RPMI7951 (cell line): ENCODE measurements at regions not wholly inside any gene's neighbourhood (a gene's known extent, or its start where the extent isn't known, plus 50 kb on each side); places are given as distances from the start of the nearest gene placed in this dataset.
"Not testable (repeated sequence)": the region's sequence is repeated elsewhere in the genome, so short reads cannot be mapped to it uniquely, and the experiment has no call there.

Source experiments
- DNase-seq: peaks from one replicate; pipeline ENCODE4 v3.0.0-alpha.2; 2012; ENCODE audit warnings: low read depth

- DNase-seq = no peak
Observed at GRCh38 chr18:60319129-60319528, 53.4 kb downstream of the MC4R start.

- no peak for DNase-seq
Observed at GRCh38 chr18:60311676-60312360, 60.8 kb downstream of the MC4R start.

DNA sequence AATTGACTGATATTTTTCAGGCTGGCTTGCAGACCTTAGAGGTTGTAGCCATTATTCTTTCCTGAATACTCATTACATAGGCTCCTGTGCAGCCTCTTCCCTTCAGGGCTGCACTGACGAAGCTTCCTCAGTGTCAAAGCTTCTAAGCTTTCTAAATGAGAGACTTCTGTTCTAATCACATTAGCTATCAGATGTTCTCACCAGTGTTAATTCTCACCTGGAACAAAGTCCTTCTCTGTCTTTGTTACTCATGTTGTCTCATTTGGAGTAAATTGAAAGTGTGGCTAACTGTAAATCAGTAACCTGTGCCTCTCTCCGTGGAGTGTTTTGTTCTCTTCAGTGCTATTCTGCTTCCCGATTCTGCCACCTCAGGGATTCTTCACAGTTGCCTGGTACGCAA lies 76.9 kb downstream of the MC4R start:
- no peak for DNase-seq

DNA sequence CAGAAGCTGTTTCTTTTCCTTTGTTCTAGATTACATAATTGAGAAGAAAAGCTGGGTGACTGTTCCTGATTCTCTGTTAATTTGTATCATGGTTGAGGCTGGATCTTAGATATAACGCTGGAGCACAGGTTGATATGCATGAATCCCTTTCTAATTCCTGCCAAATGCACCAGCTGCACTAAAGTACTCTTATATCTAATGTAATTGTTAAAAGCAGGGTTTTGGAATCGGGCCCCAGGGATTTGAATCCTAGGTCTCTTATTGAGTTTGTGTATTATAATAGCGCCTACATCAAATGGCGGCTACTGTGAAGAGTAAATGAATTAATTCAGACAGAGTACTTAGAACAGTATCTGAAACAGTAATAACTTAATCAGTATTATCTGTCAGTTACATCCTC lies 80.4 kb downstream of the MC4R start:
- no peak for DNase-seq

DNA sequence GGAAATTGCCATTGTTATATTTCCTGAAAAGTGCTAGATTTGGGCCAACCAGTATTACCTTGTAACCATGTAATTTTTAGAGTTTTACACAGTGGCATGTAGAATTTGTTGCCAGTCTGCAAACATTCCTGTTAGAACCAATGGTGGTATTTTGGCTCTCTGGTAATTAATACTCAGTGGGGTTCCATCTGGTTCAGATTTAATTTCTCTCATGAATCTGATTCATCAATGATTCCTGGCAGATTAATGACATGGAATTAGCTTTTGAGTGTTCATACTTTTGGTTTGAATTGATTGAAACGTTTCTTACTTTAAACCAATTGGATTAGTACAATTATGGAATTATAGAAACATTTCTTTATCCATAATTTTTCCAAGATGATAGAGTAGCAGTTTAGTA lies 93.2 kb downstream of the MC4R start:
- no peak for DNase-seq

GRCh38 chr18:60277855-60278480 lies 94.6 kb downstream of the MC4R start:
- no peak for DNase-seq

- DNase-seq = no peak
Observed at GRCh38 chr18:60267391-60268058, 105.0 kb downstream of the MC4R start.

- no peak for DNase-seq
Observed at GRCh38 chr18:60266558-60266957, 106.0 kb downstream of the MC4R start.

GRCh38 chr18:60259052-60259681 lies 113.4 kb downstream of the MC4R start:
- DNase-seq = peak; percentile 40

DNA sequence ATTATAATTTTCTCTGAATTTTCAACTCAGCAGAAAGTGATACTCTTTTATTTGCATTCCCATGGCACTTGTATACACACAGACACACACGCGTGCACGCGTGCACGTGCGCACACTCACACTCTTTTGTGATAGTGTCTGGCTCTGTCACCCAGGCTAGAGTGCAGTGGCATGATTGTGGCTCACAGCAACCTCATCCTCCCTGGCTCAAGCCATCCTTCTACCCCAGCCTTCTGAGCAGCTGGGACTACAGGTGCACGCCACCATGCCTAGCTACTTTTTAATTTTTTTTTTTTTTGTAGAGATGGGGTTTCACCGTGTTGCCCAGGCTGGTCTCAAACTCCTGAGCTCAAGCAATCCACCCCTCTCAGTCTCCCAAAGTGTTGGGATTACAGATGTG lies 123.2 kb downstream of the MC4R start:
- no peak for DNase-seq

DNA sequence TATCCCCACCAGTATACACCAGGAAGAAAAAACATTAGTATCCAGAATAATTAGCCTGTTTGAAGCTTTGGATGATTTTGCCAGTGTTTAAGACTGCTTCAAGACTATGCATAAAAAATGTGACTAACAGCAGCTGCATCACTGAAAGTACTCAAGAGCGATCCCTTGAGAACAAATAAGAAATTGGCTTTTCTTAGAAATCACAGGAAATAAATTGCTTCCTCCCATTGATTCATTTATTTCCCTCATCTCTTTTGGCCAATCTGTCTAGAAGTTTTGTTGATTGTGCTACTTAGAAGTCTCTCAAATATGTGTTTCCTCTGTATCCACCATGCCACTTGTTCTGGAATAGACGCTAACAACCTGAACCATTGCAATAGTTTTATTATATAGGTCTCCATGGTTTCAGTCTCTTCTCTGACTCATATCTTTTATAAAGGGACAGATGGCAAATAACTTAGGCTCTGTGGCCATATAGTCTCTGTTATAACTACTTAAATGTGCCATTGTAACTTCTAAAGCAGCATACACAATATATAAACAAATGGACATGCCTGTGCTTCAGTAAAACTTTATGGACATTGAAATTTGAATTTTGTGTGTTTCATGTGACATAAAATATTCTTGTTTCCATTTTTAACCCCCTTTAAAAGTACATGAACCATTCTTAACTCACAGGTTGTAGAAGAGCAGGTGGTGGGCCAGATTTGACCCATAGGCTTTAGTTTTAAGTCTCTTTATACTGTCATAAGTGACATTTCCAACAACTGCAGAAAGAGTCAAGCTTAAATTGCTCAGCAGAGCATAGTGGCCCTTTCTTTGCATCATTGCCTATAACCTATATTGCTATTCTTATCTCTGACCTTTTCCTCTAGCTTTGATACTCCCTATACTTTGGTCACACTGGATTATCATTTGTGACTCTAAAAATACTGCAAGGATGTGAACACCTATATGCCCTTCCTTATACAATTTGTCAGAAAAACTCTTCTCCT lies 123.9 kb downstream of the MC4R start:
- no peak for DNase-seq

GRCh38 chr18:60247103-60247502 lies 125.5 kb downstream of the MC4R start:
- DNase-seq = no peak

DNA sequence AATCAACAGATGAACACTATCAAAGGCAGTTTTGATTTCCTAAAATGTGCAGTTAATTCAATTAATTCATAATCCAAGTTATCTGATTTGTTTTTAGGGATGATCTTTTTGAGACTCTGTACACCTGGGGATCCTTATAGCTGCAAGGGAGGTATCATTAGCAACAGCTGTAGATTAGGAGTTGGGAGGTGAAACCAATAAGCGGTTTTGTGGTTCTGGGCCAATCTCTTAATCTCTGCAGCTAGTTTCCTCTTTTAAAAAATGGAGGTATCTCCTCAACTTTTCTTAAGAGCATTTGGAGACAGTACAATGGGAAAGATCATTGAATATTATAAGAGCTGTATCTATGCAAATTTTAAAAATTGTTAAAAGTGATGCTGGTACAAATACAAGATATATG lies 126.0 kb downstream of the MC4R start:
- no peak for DNase-seq

DNA sequence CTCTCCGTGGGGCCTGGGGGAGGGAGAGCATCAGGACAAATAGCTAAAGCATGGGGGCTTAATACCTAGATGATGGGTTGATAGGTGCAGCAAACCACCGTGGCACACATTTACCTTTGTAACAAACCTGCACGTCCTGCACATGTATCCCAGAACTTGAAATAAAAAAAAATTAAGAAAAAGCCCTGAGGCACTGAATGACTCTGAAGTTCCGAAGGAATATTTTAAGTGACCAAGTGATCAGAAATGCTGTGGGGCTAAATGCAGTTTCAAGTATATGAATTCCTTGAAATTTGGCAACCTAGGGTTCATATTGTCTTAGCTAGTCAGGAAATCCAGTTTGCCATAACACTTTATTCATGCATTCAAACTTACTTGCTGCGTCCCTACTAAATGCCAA lies 127.5 kb downstream of the MC4R start:
- no peak for DNase-seq

DNA sequence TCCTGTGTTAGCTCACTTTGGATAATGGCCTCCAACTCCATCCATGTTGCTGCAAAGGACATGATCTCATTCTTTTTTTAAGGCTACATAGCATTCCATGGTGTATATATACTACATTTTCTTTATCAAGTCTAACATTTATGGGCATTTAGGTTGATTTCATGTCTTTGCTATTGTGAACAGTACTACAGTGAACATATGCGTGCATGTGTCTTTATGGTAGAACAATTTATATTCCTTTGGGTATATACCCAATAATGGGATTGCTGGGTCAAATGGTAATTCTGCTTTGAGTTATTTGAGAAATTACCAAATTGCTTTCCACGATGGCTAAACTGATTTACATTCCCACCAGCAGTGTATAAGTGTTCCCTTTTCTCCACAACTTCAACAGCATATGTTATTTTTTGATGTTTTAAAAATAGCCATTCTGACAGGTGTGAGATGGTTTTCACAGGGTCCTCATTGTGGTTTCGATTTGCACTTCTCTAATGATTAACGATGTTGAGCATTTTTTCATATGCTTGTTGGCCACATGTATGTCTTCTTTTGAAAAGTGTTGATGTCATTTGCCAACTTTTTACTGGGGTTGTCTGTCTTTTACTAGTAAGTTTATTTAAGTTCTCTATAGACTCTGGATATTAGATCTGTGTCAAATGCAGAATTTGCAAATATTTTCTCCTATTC lies 133.4 kb downstream of the MC4R start:
- not testable (repeated sequence) for DNase-seq

DNA sequence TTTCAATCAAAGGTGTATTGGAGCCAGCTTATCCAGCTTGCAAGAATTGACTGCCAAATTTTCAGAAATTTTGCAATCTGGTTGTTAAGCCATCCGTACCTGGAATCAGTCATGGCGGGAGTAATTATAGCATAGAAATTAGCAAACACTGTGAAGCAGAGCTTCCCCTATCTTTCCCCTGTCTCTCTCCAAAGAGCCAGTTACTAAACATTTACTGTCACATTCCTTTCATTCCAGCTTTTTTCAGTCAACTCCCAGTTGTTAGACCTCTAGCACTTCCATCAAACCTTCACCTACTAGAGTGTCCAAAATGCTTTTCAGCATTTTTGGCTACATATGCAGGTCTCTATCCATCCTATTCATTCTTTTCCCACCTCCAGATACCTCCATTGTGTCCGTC lies 137.4 kb downstream of the MC4R start:
- no peak for DNase-seq

DNA sequence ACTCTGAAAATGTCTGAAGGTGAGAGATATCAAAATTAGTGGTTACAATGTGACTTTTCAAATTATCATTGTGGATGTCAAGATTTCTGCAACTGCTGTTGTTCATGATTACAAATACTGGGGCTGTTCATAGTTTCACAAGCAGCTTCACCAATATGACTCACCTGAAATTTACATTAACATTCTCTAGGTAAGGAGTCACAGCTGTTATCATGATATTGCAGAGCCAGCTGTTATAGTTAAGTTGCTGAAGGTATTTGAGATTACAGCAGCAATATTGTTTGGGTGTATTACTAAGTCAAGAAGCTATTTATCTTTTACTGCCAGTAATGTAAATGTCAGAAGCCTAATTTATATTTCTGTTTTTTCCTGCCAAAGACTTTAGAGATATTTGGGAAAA lies 140.0 kb downstream of the MC4R start:
- DNase-seq = no peak

DNA sequence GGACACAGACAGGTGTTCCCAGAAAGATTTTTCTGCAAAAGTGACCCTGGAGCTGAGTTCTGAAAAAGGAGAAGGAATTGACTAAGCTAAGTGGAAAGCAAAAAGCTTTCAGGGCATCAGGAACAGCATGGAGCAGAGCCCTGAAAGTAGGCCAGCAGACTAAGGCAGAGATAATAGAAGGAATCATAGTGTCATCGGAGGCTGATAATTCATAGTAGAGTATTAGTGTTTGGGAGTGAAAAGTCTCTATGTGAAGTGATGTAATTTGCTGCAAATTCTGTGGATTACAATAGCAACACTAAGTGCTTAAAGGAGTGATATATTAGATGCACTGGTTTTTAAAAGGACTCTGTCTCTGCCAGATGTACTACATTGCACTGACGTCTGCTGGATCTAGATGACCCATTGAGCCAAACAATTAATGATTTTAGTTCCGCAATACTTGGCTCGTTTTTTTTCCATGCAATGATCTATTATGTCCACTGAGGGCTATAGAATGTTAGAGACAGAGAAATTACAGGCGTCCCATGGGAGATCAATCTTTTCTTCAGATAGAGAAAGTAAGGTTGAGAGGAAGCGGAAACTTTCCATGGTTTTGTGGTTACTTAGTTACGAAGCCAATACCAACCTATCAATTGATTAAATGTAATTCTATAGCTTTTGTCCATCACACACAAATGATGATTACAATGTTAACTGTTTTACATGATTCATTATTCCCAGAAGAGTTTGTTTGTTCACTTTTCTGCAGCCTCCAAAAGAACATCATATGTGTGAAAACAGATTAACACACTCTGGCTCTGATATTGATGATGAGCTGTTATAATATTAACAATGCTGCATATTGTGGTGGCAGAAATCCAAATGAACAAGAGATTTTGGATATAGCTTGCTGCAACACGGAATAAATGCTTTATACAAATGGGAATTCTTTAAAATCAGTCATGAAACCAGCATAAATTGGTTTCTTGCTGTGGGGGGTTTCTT lies 143.7 kb downstream of the MC4R start:
- DNase-seq = no peak

DNA sequence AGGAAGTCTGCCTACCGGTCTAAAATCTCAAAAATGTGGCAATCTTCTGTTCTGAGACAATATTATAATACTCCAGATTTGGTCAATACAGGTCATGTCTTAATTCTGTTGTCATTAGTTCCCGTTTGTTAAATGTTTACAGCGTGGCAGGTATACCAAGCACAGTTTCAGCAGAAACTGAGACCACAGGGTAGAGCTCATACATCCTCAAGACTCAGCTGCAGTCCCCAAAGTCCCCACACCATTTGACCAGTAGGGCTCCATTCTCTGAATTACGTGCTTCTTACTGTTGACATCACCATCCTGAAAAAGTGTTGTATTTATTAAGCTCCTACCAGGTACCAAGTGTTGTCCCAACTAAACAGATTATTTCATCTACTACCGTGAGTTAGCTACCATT lies 157.1 kb downstream of the MC4R start:
- DNase-seq = no peak

GRCh38 chr18:60209042-60209441 lies 163.5 kb downstream of the MC4R start:
- no peak for DNase-seq
